ENCODE measurements at regions not wholly inside any gene's neighbourhood (a gene's known extent, or its start where the extent isn't known, plus 50 kb on each side); places are given as distances from the start of the nearest gene placed in this dataset.

DNA sequence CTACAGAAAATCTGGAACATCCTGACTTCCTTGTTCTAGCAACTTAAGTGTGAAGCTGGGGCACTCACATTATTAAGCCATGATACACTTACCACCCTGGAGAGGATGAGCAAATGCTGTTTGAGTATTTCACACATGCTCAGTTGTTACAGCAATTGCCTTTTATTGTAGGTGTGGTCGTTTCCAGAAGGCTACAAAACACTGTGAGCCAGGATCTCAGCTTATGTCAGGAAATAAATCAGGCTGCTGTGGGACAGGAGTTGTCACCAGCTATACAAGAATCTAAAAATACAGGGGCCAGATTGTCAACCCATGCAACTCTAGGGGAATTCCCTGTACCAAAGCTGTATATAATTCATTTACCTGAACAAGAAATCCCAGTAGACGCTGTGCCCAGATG, 273.3 kb upstream of the SP4 start:
- Histone ChIP-seq H4K20me1 (ENCODE audit: insufficient read depth, poor library complexity, severe bottlenecking) (no peaks in the 10 kb centered on the region), H2AFZ (no peak overlapping the region), H3K27ac (no peak overlapping the region), H3K4me1 (ENCODE audit: insufficient read depth) (no peaks in the 10 kb centered on the region), H3K36me3 (replicated peaks; ENCODE audit: insufficient read depth, low read depth) (no peaks in the 10 kb centered on the region), H3K9me2 (replicated peaks; ENCODE audit: insufficient read depth) (no peaks in the 10 kb centered on the region), H3K79me2 (no peaks in the 10 kb centered on the region), H3K4me3 (no peak overlapping the region), H3K9me3 (ENCODE audit: low read depth) (no peaks in the 10 kb centered on the region), H3K4me2 (no peak overlapping the region), H3K27me3 (no peaks in the 10 kb centered on the region)
- DNase-seq (ENCODE audit: low spot score): no peak
- 70% methylated on average over 2 of the region's 2 CpGs for WGBS (ENCODE audit: low lambda C conversion rate, missing lambda C conversion rate)
- no peak for TF ChIP-seq EZH2phosphoT487 (IDR thresholded peaks at IDR 0.05; ENCODE audit: low read depth, severe bottlenecking, unreplicated experiment)
- TF ChIP-seq, protein P1, sequence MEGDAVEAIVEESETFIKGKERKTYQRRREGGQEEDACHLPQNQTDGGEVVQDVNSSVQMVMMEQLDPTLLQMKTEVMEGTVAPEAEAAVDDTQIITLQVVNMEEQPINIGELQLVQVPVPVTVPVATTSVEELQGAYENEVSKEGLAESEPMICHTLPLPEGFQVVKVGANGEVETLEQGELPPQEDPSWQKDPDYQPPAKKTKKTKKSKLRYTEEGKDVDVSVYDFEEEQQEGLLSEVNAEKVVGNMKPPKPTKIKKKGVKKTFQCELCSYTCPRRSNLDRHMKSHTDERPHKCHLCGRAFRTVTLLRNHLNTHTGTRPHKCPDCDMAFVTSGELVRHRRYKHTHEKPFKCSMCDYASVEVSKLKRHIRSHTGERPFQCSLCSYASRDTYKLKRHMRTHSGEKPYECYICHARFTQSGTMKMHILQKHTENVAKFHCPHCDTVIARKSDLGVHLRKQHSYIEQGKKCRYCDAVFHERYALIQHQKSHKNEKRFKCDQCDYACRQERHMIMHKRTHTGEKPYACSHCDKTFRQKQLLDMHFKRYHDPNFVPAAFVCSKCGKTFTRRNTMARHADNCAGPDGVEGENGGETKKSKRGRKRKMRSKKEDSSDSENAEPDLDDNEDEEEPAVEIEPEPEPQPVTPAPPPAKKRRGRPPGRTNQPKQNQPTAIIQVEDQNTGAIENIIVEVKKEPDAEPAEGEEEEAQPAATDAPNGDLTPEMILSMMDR (IDR thresholded peaks at IDR 0.05; ENCODE audit: poor library complexity): no peak
- no peak for TF ChIP-seq EZH2 (IDR thresholded peaks at IDR 0.05; ENCODE audit: borderline replicate concordance)

- no peak for DNase-seq (ENCODE audit: low spot score)
- Histone ChIP-seq H3K4me3 (no peak overlapping the region), H4K20me1 (ENCODE audit: insufficient read depth, poor library complexity, severe bottlenecking) (no peaks in the 10 kb centered on the region), H3K27ac (no peak overlapping the region), H2AFZ (no peak overlapping the region), H3K36me3 (replicated peaks; ENCODE audit: insufficient read depth, low read depth) (no peaks in the 10 kb centered on the region), H3K27me3 (no peaks in the 10 kb centered on the region), H3K79me2 (no peaks in the 10 kb centered on the region), H3K9me3 (ENCODE audit: low read depth) (no peaks in the 10 kb centered on the region), H3K9me2 (replicated peaks; ENCODE audit: insufficient read depth) (no peaks in the 10 kb centered on the region), H3K4me1 (ENCODE audit: insufficient read depth) (no peaks in the 10 kb centered on the region), H3K4me2 (no peak overlapping the region)
- 84% methylated on average over 1 of the region's 1 CpG for WGBS (ENCODE audit: low lambda C conversion rate, missing lambda C conversion rate)
- TF ChIP-seq EZH2 (IDR thresholded peaks at IDR 0.05; ENCODE audit: borderline replicate concordance) (no peak), EZH2phosphoT487 (IDR thresholded peaks at IDR 0.05; ENCODE audit: low read depth, severe bottlenecking, unreplicated experiment) (no peak)
- TF ChIP-seq, protein P1 (IDR thresholded peaks at IDR 0.05; ENCODE audit: poor library complexity): no peak
Measured at GRCh38 chr7:21159506-21159905, 268.4 kb upstream of the SP4 start.

DNA sequence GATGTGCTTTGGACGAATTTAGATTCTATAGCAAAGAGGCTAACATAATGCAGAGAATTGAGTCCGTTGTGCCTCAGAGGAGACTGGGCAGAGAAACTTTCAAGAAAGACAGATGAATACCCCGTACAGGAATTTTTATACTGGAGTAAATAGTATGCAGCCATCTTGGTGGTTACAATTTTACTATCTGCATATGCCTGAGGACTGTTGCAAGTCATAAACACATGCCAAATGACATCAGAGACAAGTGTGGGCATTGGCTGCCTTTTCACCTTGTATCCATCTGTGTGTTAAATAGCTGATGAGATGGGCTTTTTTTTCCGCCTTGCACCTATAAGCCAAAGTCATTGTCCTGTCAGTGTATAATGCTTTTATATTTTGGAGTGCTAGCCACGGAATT, 267.5 kb upstream of the SP4 start:
- Histone ChIP-seq H2AFZ (no peak overlapping the region), H3K4me3 (no peak overlapping the region), H3K9me2 (replicated peaks; ENCODE audit: insufficient read depth) (no peaks in the 10 kb centered on the region), H3K4me2 (no peak overlapping the region), H3K9me3 (ENCODE audit: low read depth) (no peaks in the 10 kb centered on the region), H3K4me1 (ENCODE audit: insufficient read depth) (no peaks in the 10 kb centered on the region), H3K27ac (no peak overlapping the region), H3K27me3 (no peaks in the 10 kb centered on the region), H4K20me1 (ENCODE audit: insufficient read depth, poor library complexity, severe bottlenecking) (no peaks in the 10 kb centered on the region), H3K79me2 (no peaks in the 10 kb centered on the region), H3K36me3 (replicated peaks; ENCODE audit: insufficient read depth, low read depth) (no peaks in the 10 kb centered on the region)
- DNase-seq (ENCODE audit: low spot score): no peak
- TF ChIP-seq EZH2phosphoT487 (IDR thresholded peaks at IDR 0.05; ENCODE audit: low read depth, severe bottlenecking, unreplicated experiment) (no peak), EZH2 (IDR thresholded peaks at IDR 0.05; ENCODE audit: borderline replicate concordance) (no peak)
- TF ChIP-seq, protein P1 (IDR thresholded peaks at IDR 0.05; ENCODE audit: poor library complexity): no peak
- 81% methylated on average over 5 of the region's 5 CpGs for WGBS (ENCODE audit: low lambda C conversion rate, missing lambda C conversion rate)

GRCh38 chr7:21167942-21168341, 259.9 kb upstream of the SP4 start:
- no peaks in the 10 kb centered on the region for H4K20me1 ChIP-seq (ENCODE audit: insufficient read depth, poor library complexity, severe bottlenecking)
- no peak overlapping the region for H3K4me2 ChIP-seq
- WGBS (ENCODE audit: low lambda C conversion rate, missing lambda C conversion rate): 83% methylated on average over 2 of the region's 2 CpGs

More at GRCh38 chr7:21167942-21168341, 259.9 kb upstream of the SP4 start:
- Histone ChIP-seq H3K9me2 (replicated peaks; ENCODE audit: insufficient read depth) (no peaks in the 10 kb centered on the region), H3K27me3 (peaks cover 52% of the 10 kb centered on the region), H3K4me3 (no peak overlapping the region), H2AFZ (no peak overlapping the region), H3K9me3 (ENCODE audit: low read depth) (no peaks in the 10 kb centered on the region), H3K4me1 (ENCODE audit: insufficient read depth) (no peaks in the 10 kb centered on the region), H3K27ac (no peak overlapping the region), H3K36me3 (replicated peaks; ENCODE audit: insufficient read depth, low read depth) (no peaks in the 10 kb centered on the region), H3K79me2 (no peaks in the 10 kb centered on the region)
- no peak for DNase-seq (ENCODE audit: low spot score)
- TF ChIP-seq, protein P1 (IDR thresholded peaks at IDR 0.05; ENCODE audit: poor library complexity): no peak
- TF ChIP-seq EZH2 (IDR thresholded peaks at IDR 0.05; ENCODE audit: borderline replicate concordance) (no peak), EZH2phosphoT487 (IDR thresholded peaks at IDR 0.05; ENCODE audit: low read depth, severe bottlenecking, unreplicated experiment) (no peak)
